HK-2 (cell line): ENCODE measurements at regions not wholly inside any gene's neighbourhood (a gene's known extent, or its start where the extent isn't known, plus 50 kb on each side); places are given as distances from the start of the nearest gene placed in this dataset.

Experiments used
- DNase-seq: peaks from one replicate; pipeline ENCODE4 v3.0.0-alpha.2; 2018; ENCODE audit not compliant: unreplicated experiment

DNA sequence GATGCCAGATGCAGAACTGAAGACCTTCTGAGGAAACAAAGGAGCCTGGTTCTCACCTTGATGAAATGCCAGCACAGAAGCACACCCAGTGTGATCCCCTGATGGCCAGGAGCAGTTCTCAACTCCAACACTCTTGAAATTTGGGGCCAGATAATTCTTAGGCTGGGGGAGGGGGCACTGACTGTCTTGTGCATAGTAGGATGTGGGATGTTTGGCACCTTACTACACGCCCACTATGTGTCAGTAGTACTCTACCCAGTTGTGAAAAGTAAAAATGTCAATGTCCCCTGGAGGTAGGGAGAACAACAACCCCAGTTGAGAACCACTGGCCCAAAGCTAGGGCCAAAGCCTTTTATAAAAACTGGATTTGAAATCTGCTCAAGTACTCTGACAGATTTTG, 398.3 kb upstream of the ARID1B start:
- DNase-seq: no peak

DNA sequence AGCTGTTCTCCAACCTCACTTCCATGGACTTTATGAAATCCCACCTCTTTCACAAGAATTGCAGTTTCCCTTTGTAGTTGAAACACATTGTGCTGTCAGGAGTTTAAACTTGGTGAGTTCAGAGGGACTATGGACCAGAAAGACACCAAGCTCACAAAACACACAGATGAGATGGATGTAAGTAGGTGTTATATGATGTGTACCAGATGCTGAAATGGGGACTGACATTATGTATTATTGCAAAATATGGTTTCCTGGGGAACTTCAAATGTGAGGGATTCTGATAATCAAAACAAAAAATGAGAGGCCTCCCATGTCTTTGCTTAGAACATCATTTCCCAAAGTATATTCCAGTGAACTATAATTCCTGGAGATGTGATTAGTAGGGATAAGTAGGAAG, 401.1 kb upstream of the ARID1B start:
- no peak for DNase-seq

DNA sequence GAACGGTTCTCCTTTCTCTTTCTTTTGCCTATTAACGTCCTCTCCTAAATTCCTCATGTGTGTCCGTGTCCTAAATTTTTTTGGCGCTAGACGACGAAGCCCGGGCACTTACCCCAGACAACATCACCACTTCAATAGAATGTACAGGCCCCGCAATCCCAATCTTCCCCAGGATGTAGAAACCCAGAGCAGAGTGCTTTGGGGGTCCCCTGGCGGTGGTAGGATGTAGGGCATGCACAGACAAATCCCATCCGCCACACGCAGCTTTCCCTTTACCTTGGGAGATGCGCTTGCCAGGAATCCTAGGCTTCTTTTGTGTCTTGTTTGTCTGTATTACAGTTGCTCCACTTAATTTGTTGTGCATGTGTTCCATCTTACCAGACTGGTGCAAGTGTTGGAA, 417.3 kb upstream of the ARID1B start:
- DNase-seq: no peak

DNA sequence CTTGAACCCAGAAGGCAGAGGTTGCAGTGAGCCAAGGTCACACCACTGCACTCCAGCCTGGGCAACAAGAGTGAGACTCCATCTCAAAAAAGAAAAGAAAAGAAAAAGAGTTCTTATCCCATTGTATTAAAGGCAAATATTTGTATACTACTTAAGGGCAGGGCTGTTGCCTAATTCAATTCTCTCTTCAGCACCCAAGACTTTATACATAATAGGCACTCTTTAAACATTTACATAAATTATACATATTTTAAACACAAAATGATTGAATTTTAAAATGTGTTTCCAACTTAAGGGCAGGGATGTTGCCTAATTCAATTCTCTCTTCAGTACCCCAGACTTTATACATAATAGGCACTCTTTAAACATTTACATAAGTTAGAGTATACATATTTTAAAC, 424.3 kb upstream of the ARID1B start:
- DNase-seq: no peak

DNA sequence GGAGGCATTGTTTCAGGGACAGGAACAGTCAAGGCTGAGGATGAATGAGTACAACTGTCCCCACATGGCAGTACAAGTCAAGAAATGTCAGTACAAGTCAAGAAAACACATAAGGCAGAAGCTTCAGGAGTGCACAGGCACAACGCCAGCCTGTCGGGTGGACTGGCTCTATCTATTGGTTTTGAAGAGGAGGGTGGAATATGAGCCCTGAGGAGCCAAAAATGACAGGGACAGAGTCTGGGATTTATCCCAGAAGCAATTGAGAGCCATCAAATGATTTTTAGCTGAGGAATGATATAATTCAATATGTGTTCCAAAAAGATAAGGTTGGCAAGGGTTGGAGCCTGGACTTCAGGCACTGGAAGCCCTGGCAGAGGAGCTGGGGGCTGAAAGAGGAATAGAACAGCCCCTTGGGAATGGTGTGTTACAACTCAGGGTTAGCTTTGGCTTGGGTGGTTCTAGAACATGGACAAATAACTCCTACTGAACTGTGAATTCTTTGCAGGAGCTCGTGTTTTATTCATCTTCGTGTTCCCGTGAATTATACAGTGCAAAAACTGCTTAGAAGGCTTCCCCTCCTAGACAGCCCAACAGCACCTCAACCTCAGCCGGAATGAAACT, 425.7 kb upstream of the ARID1B start:
- DNase-seq: no peak

DNA sequence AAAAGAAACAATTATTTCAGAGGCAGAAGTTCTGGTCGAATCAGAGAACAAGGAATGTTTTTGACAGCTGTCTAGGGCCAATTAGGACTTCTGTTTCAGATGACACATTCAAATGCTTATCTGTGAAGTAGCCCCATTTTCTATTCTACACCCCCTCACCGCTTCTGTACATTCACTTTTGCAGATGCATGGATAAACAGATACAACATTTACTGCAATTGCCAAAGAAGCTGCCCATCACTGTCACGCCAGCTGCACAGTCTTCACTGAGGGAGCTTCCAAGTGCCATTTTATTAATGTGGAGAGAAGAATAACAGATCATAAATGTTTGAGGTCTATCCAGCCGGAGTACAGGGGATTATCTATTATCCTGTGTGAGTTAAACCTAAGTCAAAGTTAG, 426.8 kb upstream of the ARID1B start:
- DNase-seq: no peak

DNA sequence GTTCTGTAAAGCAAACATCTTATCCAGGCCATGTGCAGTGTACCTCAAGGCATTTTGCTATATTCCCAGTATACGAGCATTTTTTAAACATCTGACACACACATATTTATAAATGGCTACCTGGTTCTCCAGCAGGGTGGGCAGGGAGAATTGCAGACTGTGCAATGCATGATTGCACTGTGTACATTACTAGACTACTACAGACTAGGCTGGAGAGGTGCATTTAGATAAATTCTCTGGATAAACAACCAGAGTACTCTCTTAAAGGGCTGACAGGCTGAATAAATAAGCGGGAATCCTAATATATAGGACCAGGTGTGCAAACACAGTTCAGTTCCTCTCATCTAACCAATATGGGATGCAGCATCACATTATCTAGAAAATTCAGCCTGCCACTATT, 428.3 kb upstream of the ARID1B start:
- DNase-seq: no peak

DNA sequence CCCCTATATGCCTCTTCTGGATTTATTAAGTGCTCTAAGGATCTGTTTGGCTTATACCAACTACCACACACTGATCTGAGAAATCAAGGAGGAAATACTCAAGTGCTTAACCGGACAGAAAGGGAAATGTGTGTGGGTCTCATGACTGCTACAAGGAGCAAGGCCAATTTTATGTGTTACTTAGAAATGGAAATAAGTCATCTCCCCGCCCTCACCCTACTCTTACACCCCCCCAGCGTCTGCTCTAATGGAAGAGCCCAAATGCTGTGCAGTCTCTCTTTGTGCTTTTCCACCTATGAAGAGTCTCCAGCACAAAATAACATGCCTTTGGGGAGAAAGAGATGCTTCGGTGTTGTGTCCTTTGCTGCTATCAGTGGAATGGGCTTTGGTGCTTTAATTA, 428.8 kb upstream of the ARID1B start:
- no peak for DNase-seq

DNA sequence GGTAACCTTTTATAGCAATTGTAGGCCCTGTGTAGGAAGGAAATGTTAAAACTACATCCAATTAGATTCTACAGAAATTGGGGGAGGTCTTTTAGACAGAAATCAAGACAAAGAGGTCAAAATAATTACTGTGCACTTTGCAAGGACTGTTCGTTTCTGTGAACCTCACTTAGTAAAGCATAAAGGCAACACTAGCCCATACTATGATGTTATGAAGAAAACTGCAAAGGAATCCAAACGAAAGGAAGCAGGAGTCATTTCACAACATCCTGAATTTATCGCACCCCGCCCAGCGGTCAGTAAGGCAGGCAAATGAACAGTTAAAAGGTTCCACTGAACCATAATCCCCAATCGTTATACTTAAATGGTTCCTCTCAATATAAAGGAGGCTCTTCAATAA, 429.5 kb upstream of the ARID1B start:
- no peak for DNase-seq

DNA sequence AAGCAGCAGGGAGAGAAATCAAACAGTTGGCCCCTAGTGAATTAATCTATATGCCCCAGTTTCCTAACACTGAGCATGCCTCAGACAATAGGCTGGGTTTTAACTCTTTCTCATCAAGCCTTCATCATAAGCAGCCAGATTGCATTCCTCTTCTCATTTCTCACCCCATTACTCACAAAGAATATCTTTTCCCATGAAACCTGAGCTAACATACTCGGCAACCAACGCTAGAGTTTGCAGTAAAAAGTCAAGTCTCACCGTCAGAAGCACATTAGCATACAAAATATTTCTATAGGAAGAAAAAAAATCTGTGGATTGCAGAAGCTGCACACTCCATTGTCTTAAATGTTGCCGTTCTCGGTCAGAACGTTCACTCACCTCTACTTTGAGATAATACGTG, 429.9 kb upstream of the ARID1B start:
- no peak for DNase-seq

DNA sequence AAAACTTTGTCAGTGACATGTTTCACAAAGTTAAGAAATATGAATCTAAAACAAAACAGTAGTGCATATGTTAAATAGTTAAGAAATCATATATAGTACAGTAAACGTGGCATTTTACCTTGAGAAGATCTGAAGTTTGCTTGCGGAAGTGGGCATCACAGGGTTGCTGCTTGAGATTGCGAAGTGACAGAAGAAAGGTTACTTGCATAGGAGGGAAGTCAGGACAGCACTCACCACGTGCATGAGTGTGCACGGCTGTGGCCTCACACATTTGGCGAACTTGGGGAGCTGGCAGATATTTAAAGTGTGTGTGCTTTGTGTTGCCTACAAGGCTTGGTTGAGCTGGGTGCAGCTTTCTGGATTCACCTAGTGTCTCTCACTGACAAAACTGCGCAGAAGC, 431.5 kb upstream of the ARID1B start:
- DNase-seq: no peak

DNA sequence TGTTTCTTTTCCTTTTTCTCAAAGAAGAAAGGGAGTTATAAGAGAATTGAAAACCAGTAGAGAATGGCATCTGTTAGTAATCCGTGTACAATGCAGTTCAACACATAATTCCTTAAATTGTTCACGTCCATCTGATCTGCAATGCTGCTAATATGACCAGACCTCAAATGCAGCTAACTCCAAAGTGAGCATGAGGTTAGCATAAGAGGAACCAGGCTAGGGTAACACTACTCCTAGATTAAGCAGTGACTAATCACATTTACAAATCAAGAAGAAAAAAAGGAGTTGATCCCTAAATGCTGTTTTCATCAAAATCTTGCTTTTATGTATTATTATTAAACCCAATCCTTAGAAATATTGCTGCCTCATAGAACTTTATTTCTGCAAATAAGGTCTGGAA, 432.7 kb upstream of the ARID1B start:
- DNase-seq: no peak

DNA sequence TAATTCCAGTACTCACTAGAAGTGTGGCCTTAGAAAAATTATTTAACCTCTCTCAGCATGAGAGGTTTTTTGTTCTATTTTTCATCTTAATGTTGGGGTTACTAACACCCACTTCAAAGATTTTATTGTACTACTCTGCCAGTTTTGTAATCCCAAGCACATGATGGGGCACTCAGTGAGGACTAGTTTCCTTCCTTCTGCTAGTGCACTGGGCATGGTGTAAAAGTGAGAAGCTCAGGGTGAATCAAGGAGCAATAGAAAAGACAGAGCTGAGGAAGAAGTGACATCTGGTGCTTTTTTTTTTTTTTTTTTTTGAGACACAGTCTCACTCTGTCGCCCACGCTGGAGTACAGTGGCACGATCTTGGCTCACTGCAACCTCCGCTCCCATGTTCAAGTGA, 439.4 kb upstream of the ARID1B start:
- DNase-seq: no peak

DNA sequence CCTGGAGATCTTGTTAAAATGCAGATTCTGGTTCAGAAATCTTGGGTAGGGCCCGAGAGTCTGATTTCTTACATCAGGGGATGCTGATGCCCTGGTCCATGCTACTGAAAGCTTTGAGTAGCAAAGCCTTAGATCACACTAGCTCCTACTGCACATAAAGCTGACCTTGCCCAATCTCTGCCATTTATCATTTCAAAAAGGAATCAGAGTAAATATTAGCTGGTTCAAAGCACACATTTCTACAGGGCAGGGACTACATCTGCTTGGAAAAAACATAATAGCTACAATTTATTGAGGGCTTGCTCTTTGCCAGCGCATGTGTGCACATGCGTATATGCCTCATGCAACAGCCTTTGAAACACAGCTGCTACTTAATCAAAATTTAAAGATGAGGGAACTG, 440.4 kb upstream of the ARID1B start:
- no peak for DNase-seq

DNA sequence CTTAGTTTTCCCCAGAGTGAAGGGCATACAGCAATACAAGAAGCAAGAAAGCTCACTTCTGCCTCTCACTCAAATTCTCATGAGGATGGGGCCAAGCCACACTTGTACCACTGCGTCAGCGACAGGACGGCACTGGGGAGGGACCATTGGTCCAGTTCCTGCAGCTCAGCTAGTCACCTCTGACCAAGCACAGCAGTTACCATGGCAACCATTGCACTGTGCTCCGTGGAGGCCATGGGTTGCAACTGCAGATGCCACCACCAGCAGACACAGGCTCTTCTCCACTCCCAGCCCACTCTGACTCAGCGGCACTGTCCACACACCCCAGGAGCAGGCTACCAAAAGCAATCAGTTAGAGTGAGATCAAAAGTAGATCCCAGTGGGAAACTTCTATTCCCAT, 441.1 kb upstream of the ARID1B start:
- DNase-seq: no peak

DNA sequence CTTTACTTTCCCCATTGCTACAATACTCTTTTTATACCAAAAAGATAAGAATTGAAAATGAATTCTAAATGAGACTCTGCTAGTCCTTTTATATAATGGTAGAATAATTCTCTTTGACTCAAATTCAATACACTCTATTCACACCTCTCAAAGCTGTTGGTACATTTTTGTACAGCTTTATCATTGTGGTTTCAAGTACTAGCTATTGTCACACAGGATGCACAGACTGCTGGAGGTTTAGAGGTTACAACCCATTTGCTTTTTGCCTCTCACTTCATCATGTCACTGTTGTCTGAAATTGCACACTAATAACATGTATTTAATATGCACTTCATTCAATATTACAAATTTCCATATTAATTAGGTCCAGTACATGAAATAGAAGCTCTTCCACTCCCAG, 442.2 kb upstream of the ARID1B start:
- DNase-seq: no peak

DNA sequence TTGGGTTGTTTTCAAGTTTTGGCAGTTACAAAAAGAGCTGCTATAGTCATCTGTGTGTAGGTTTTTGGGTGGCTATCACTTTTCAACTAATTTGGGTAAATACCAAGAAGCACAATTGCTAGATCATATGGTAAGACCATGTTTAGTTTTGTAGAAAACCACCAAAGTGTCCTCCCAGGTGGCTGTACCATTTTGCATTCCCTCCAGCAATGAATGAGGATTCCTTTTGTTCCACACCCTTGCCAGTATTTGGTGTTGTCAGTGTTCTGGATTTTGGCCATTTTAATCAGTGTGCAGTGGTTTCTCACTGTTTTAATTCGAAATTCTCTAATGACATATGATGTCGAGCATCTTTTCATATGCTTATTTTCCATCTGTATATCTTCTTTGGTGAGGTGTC, 457.5 kb upstream of the ARID1B start:
- no peak for DNase-seq

DNA sequence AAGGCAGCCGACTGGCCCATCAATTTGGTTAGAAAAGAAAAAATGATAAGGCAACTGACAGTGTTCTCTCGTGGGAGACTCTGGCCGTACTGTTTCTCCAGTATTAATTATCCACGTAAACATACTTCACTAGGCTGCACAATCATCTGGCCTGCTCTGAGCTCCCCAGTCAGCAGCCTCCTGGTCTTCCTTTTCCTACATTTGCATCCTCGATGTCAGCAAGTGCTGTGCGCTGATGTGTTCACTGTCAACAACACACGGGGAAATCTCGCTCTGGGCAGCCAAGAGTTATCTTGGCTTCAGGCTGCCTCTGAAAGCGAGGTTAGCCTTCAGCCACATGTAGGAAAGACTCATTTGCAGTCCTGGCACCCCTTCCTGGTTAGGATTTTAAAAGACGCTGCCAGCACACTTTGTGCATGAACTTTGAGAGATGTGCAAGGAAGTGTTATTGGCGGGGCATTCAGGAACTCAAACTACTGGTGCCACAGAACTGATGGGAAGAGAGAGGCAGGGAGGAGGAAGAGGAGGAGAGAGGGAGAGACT, 460.5 kb upstream of the ARID1B start:
- DNase-seq: no peak

DNA sequence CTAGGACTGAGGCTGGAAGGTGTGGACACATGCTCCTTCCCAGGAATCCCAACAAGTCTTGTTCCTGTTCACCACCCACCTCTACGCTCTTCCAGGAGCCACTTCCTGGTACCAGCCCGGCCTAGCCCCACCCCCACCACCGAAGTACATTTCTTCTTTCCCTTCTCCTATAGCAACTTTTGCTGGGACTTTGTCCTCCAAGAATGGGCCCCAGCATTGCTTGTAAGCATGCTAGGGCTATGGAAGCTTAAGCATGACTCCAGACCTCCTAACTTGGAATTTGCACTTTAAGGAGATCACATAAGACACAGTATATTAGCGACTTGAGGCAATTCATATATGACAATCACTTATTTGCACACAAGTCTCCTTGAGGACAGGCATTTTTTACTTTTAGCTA, 462.0 kb upstream of the ARID1B start:
- no peak for DNase-seq

DNA sequence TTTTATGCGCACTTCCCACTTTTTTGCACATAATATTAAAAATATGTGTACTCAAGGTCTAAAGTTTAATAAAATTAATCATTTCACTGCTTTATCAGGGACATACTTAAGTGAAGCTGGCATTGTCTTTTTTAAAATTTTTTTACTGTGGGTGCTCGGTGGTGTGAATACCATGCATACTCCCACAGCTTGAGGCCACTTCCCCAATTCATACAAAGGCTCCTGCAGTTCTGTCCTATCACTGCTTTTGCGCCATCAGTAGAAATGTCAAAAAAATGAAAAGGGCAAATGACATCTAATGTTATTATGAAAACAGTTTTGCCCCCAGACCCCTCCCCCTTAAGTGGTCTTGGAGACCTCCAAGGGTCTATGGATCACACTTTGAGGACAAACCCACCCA, 464.1 kb upstream of the ARID1B start:
- DNase-seq: no peak

DNA sequence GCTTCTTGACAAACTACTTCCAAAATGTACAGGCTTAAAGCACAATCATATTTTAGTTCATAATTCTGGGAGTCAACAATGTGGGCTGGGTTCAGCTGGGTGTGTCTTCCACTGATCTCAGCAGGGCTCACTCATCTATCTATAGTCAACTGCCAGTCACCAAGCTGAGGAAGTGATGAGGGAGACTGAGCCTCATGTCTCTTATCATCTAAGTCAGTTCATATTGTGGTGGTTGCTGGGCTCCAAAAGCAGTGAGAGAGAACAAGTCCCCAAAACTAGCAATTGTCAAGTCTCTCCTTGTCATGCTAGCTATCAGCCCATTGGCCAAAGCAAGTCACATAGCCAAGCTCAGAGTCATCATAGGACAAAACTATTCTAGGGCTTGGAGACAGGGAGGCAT, 465.9 kb upstream of the ARID1B start:
- no peak for DNase-seq

DNA sequence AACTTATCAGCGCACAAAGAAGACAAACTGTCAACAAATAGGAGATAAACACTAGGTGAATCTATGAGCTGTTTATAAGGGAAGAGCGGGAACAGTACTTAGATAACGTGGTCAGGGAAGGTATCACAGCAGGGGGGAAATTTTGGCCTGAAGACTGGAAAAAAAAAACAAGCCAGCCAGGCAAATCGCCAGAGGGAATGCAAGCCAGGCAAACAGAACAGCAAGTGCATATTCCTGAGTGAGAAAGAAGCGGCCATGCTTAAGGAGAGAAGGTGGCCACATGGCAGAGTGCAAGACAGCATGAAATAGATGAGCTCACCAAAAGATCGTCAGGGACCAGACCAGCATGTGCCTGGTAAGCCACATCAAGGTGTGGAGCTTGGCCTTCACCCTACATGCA, 466.5 kb upstream of the ARID1B start:
- DNase-seq: no peak

DNA sequence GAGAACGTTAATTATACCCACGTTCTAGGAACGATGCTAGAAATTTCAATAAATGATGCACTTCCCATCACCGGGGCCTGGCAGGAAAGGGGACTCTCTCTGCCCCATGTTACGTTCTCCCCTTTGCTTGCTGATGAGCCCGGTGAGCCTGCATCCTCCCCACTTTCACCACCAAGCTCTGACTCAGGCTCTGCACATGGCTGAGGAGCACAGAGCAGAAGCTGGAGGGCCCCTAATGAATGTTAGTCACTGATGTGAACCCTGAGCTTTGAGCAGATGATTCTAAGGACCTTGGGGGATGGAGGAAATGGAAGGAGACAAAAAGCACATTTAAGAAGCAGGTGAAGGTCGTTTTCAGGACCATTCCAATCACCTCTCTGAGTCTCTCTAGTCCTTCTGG, 468.2 kb upstream of the ARID1B start:
- DNase-seq: no peak

DNA sequence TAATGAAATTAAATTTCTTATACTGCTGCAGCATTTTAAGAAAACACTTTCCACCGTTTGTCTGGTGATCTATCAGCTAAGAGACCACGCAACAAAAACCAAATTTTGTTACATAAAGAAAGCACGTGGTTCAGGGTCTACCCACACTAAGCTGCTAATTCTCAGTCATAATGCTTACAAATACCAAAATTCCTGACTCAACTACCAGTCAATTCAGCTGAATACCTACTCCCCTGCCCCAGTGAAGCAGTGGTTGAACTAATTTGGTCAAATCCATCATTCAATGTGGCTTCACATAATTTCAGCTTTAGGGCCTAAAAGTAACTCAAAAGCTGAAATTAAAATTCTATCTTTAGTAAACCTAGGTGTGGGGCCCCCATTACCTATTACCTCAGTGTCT, 468.6 kb upstream of the ARID1B start:
- DNase-seq: no peak

DNA sequence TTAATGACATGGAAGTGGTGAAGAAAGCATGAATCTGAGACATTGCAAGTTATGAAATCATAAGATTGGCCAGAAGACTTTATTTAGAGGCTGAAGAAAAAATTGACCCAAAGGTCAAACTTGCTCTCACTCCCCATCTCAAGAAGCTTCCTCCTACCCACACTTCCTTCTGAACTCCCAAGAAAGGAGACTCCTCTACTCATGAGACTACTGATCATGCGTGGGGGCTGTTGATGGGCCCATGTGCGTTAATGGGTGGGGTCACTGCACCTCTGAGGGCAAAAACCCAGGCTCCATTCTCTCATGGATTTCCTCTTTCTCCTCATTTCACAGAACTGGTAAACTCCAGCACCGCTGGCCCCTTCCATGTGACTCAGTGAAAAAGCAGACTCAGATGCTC, 470.6 kb upstream of the ARID1B start:
- no peak for DNase-seq
